G401 (cell line): ENCODE measurements at regions not wholly inside any gene's neighbourhood (a gene's known extent, or its start where the extent isn't known, plus 50 kb on each side); places are given as distances from the start of the nearest gene placed in this dataset.

Experiments
- DNase-seq: peaks from one replicate; pipeline ENCODE4 v3.0.0-alpha.2; 2015; ENCODE audit warnings: low spot score
- in situ Hi-C: cut with HindIII; loops from 2 replicates; pipeline ENCODE4 v1.10.0; 2016; ENCODE audit warnings: low sequenced_read_pairs, mixed read lengths

- DNase-seq: no peak
- in situ Hi-C loops: no loop called here
Observed at GRCh38 chr15:66953523-66954229, 111.7 kb upstream of the SMAD3 start.

GRCh38 chr15:66954601-66955000 lies 110.8 kb upstream of the SMAD3 start:
- DNase-seq: no peak
- in situ Hi-C loops: no loop called here

GRCh38 chr15:66955001-66955516 lies 110.3 kb upstream of the SMAD3 start:
- in situ Hi-C loops: no loop called here
- no peak for DNase-seq

- DNase-seq: no peak
- in situ Hi-C loops: no loop called here
Observed at GRCh38 chr15:66955871-66956585, 109.4 kb upstream of the SMAD3 start.

- in situ Hi-C loops: no loop called here
- DNase-seq: no peak
Observed at GRCh38 chr15:66956672-66957430, 108.6 kb upstream of the SMAD3 start.

GRCh38 chr15:66957431-66957720 lies 108.0 kb upstream of the SMAD3 start:
- no peak for DNase-seq
- in situ Hi-C loops: no loop called here

- in situ Hi-C loops: no loop called here
Observed at GRCh38 chr15:66959066-66959465, 106.3 kb upstream of the SMAD3 start.

GRCh38 chr15:66959875-66960274 lies 105.5 kb upstream of the SMAD3 start:
- in situ Hi-C loops: no loop called here
- no peak for DNase-seq

More at GRCh38 chr15:66959066-66959465, 106.3 kb upstream of the SMAD3 start:
- DNase-seq: no peak

- DNase-seq: no peak
- in situ Hi-C loops: no loop called here
Observed at GRCh38 chr15:66960519-66960918, 104.9 kb upstream of the SMAD3 start.

- DNase-seq: no peak
- in situ Hi-C loops: no loop called here
Observed at GRCh38 chr15:66961407-66961884, 104.0 kb upstream of the SMAD3 start.

GRCh38 chr15:66961901-66962300 lies 103.5 kb upstream of the SMAD3 start:
- DNase-seq: no peak
- in situ Hi-C loops: no loop called here

GRCh38 chr15:66962522-66962921 lies 102.9 kb upstream of the SMAD3 start:
- DNase-seq: no peak
- in situ Hi-C loops: no loop called here

GRCh38 chr15:66963084-66963483 lies 102.3 kb upstream of the SMAD3 start:
- no peak for DNase-seq
- in situ Hi-C loops: no loop called here

GRCh38 chr15:66963710-66964109 lies 101.7 kb upstream of the SMAD3 start:
- DNase-seq: no peak
- in situ Hi-C loops: no loop called here

- no peak for DNase-seq
- in situ Hi-C loops: no loop called here
Observed at GRCh38 chr15:66964111-66964738, 101.2 kb upstream of the SMAD3 start.

- no peak for DNase-seq
- in situ Hi-C loops: no loop called here
Observed at GRCh38 chr15:66964791-66965190, 100.6 kb upstream of the SMAD3 start.

GRCh38 chr15:66965201-66965900 lies 100.1 kb upstream of the SMAD3 start:
- in situ Hi-C loops: no loop called here
- DNase-seq: no peak

- no peak for DNase-seq
- in situ Hi-C loops: no loop called here
Observed at GRCh38 chr15:66966256-66966655, 99.1 kb upstream of the SMAD3 start.
